HepG2 (cell line): ENCODE measurements at regions not wholly inside any gene's neighbourhood (a gene's known extent, or its start where the extent isn't known, plus 50 kb on each side); places are given as distances from the start of the nearest gene placed in this dataset.

Experiments
- ATAC-seq: fragments of 200-7000 bp; cut with Tn5 transposase; 3 replicates; pipeline ENCODE4 v1.9.1; 2020; ENCODE audit warnings: mild to moderate bottlenecking, moderate library complexity
- BruUV-seq: library from RNA; stranded (reverse); fragments of 400-500 nt; replicated peaks from 2 replicates; lab custom pipeline; 2021; lab: Mats Ljungman, UMichigan
- CTCF ChIA-PET: fragments of 300-600 bp; formaldehyde crosslinking; extraction: SDS; loops from one replicate; lab custom pipeline; 2021; ENCODE audit warnings: low total read pairs, inconsistent platforms, low intra/inter-chr PET ratio; lab: Yijun Ruan, JAX
- POLR2A ChIA-PET: fragments of 350-600 bp; sonication (Branson Sonifier 250); formaldehyde crosslinking; loops from one replicate; lab custom pipeline; 2020; ENCODE audit warnings: antibody characterized with exemption, inconsistent platforms; lab: Yijun Ruan, JAX
- DNase-seq: peaks from one replicate; pipeline ENCODE4 v3.0.0-alpha.2; 2015; ENCODE audit warnings: low spot score
- FAIRE-seq: peaks from 3 replicates; lab custom pipeline; 2011; peaks lifted over from hg19 to GRCh38; lab: Jason Lieb, UNC
- H2AFZ ChIP-seq: one replicate; pipeline ENCODE4 v1.6.1; 2011; ENCODE audit warnings: low read length, inconsistent platforms
- H3K27ac ChIP-seq: fragments of 300-600 bp; 3 replicates; pipeline ENCODE4 v1.8.0; 2011; ENCODE audit warnings: mixed run types, mild to moderate bottlenecking, mixed read lengths, low read length, inconsistent platforms; ENCODE audit not compliant: insufficient read depth; ENCODE audit errors: extremely low read length
- H3K27me3 ChIP-seq, 2 experiments: fragments of 200-600 bp in 1 of 2; 2 replicates in 1 of 2; 3 replicates in 1 of 2; pipeline versions ENCODE4 v1.6.0 to v1.8.0; 2011; ENCODE audit warnings: low read length in 2 of 2, mild to moderate bottlenecking in 2 of 2, moderate library complexity in 2 of 2, inconsistent platforms in 1 of 2; ENCODE audit not compliant: insufficient read depth in 2 of 2, control insufficient read depth in 1 of 2
- H3K36me3 ChIP-seq, 2 experiments: fragments of 200-600 bp in 1 of 2; replicated peaks in 1 of 2; 2 replicates in 1 of 2; 3 replicates in 1 of 2; pipeline versions ENCODE4 v1.5.1 to v1.8.0; 2011; ENCODE audit warnings: low read length in 2 of 2, inconsistent platforms in 1 of 2; ENCODE audit not compliant: insufficient read depth in 2 of 2, control insufficient read depth in 1 of 2
- H3K4me1 ChIP-seq: 2 replicates; pipeline ENCODE4 v1.5.1; 2012; ENCODE audit warnings: low read length, inconsistent platforms; ENCODE audit not compliant: insufficient read depth
- H3K4me2 ChIP-seq: 2 replicates; pipeline ENCODE4 v1.6.0; 2011; ENCODE audit warnings: low read depth, low read length, inconsistent platforms
- H3K4me3 ChIP-seq, 3 experiments: fragments of 200-600 bp in 1 of 3; sonication (generic), shearing (Covaris generic) in 1 of 3; replicated peaks in 1 of 3; 2 replicates each; pipeline ENCODE4 v1.5.1; 2011 to 2016; ENCODE audit warnings: low read length in 3 of 3, inconsistent platforms in 2 of 3, low read depth in 2 of 3, mild to moderate bottlenecking in 2 of 3, control low read depth in 1 of 3, mixed read lengths in 1 of 3; ENCODE audit not compliant: insufficient read depth in 1 of 3
- H3K79me2 ChIP-seq: one replicate; pipeline ENCODE4 v1.6.1; 2011; ENCODE audit warnings: low read length, inconsistent platforms; ENCODE audit not compliant: insufficient read depth
- H3K9ac ChIP-seq: 2 replicates; pipeline ENCODE4 v1.6.0; 2011; ENCODE audit warnings: mild to moderate bottlenecking, low read depth, low read length, inconsistent platforms; ENCODE audit not compliant: insufficient read depth
- H3K9me3 ChIP-seq: 2 replicates; pipeline ENCODE4 v1.5.1; 2012; ENCODE audit warnings: mild to moderate bottlenecking, low read length
- H4K20me1 ChIP-seq: 2 replicates; pipeline ENCODE4 v1.6.0; 2011; ENCODE audit warnings: inconsistent platforms, mild to moderate bottlenecking, low read length, moderate library complexity; ENCODE audit not compliant: insufficient read depth
- CBX5 ChIP-seq: sonication (generic); formaldehyde crosslinking; IDR thresholded peaks from 2 replicates; pipeline ENCODE4 v1.4.0; 2020; ENCODE audit warnings: missing genetic modification reagents, borderline replicate concordance
- CHD4 ChIP-seq: fragments of 200-600 bp; sonication (generic); IDR thresholded peaks from 2 replicates; pipeline ENCODE4 v1.7.0; 2017; ENCODE audit warnings: mild to moderate bottlenecking, low read length, borderline replicate concordance
- FIP1L1 ChIP-seq: fragments of 200-400 bp; formaldehyde crosslinking; IDR thresholded peaks from 2 replicates; pipeline ENCODE4 v1.6.1; 2018; ENCODE audit warnings: low read depth, mild to moderate bottlenecking, low read length, moderate library complexity, borderline replicate concordance; ENCODE audit not compliant: insufficient read depth
- HNRNPH1 ChIP-seq: fragments of 200-400 bp; formaldehyde crosslinking; optimal IDR thresholded peaks from 2 replicates; pipeline ENCODE3; 2017; ENCODE audit warnings: mild to moderate bottlenecking, low read depth, low read length
- IRF9 ChIP-seq: sonication (generic); formaldehyde crosslinking; IDR thresholded peaks from 2 replicates; pipeline ENCODE4 v1.8.0; 2022; ENCODE audit warnings: missing genetic modification reagents, mild to moderate bottlenecking, borderline replicate concordance
- PHF8 ChIP-seq: sonication (generic); formaldehyde crosslinking; IDR thresholded peaks from 2 replicates; pipeline ENCODE4 v1.5.0; 2020; ENCODE audit warnings: missing genetic modification reagents
- REPIN1 ChIP-seq: sonication (generic); formaldehyde crosslinking; IDR thresholded peaks from 2 replicates; pipeline ENCODE4 v1.8.0; 2022; ENCODE audit warnings: missing genetic modification reagents, low read depth, mild to moderate bottlenecking, borderline replicate concordance
- RXRA ChIP-seq: sonication (generic); formaldehyde crosslinking; IDR thresholded peaks from 2 replicates; pipeline ENCODE4 v1.5.1; 2020; ENCODE audit warnings: missing genetic modification reagents
- TBL1XR1 ChIP-seq: fragments of 150-350 bp; IDR thresholded peaks from 2 replicates; pipeline ENCODE4 v1.6.1; 2014; ENCODE audit warnings: borderline replicate concordance, low read length; ENCODE audit not compliant: partially characterized antibody
- ZBTB37 ChIP-seq: sonication (generic); formaldehyde crosslinking; IDR thresholded peaks from 2 replicates; pipeline ENCODE4 v1.4.0; 2020; ENCODE audit warnings: mild to moderate bottlenecking, missing genetic modification reagents
- ZBTB46 ChIP-seq: sonication (generic); formaldehyde crosslinking; IDR thresholded peaks from 2 replicates; pipeline ENCODE4 v1.4.0; 2020; ENCODE audit warnings: mild to moderate bottlenecking, missing genetic modification reagents, borderline replicate concordance
- ZC3H4 ChIP-seq: sonication (generic); formaldehyde crosslinking; IDR thresholded peaks from 2 replicates; pipeline ENCODE4 v1.4.0; 2020; ENCODE audit warnings: missing genetic modification reagents, borderline replicate concordance
- ZNF232 ChIP-seq: sonication (generic); formaldehyde crosslinking; IDR thresholded peaks from 2 replicates; pipeline ENCODE4 v1.4.0; 2020; ENCODE audit warnings: missing genetic modification reagents, borderline replicate concordance
- ZNF546 ChIP-seq: sonication (generic); formaldehyde crosslinking; conservative IDR thresholded peaks from 2 replicates; pipeline ENCODE4 v1.8.1; 2023; ENCODE audit warnings: mild to moderate bottlenecking, missing genetic modification reagents
- ZNF644 ChIP-seq: IDR thresholded peaks from 2 replicates; pipeline ENCODE4 v1.6.1; 2016; ENCODE audit warnings: low read depth
- ZNF747 ChIP-seq: sonication (generic); formaldehyde crosslinking; IDR thresholded peaks from 2 replicates; pipeline ENCODE4 v1.8.1; 2023; ENCODE audit warnings: missing genetic modification reagents, mild to moderate bottlenecking, borderline replicate concordance
- WGBS: methylation state at CpG from one replicate; pipeline ENCODE4 v1.1.6; 2017; ENCODE audit warnings: low lambda C conversion rate; 5-methylcytosine and 5-hydroxymethylcytosine counted together
- in situ Hi-C: cut with HindIII; loops from 2 replicates; pipeline ENCODE4 v1.10.0; 2017; ENCODE audit warnings: low pct_unique_long_range_greater_than_20kb; ENCODE audit not compliant: extremely low pct_ligation_motif_present
- intact Hi-C: fragments of 100-400 bp; cut with micrococcal nuclease; formaldehyde crosslinking; loops from one replicate; pipeline ENCODE4 v1.10.0; 2022; ENCODE audit not compliant: unreplicated experiment
- TF ChIP-seq, protein P1 (sequence below), 2 experiments: IDR thresholded peaks; 2 replicates each; pipeline ENCODE4 v1.6.1; 2011 to 2012; ENCODE audit warnings: low read length in 2 of 2, borderline replicate concordance in 1 of 2, low read depth in 1 of 2, mild to moderate bottlenecking in 1 of 2, moderate library complexity in 1 of 2

DNA sequence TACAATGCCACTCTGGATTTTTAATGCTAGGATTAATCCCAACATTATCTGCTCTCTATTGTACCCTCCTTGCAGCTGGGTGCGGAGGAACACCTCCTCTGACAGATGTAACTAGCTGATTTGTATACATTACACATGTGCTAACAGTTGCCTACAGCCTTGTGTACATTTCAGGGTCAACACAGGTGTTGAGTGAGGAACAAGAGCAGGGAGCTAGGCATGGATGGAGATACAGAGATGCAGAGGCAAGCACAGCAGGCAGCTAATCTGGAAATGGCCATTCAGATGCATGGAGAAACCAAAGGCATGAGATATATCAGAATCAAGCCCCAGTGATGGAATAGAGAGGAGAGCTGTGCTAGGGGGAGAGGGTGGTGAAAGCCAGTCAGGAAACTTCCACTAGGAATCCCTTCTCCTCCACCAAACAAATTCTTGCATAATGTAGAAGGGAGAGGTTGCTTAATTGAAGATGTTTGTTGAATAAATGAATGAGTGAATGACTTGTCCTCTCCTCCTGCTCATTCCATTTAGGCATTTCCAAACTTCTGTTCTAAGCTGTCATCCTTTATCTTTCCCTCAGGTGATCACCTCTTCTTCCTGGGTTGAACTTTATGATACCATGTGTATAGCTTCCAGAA is 313.2 kb downstream of the ATP23 start:
- FAIRE-seq (no peak), DNase-seq (no peak), ATAC-seq (no peak)
- ChIA-PET CTCF (no interaction called here), POLR2A (no interaction called here)
- no peak overlapping the region for H2AFZ ChIP-seq
- no peak overlapping the region for H3K4me2 ChIP-seq
- in situ Hi-C loops = no loop called here
- WGBS = 0% methylated on average over 1 of the region's 1 CpG
- no peak overlapping the region for H3K4me3 ChIP-seq
- intact Hi-C loops = no loop called here
- no peaks in the 10 kb centered on the region for H3K9me3 ChIP-seq
- H3K79me2 ChIP-seq = no peaks in the 10 kb centered on the region
- H3K36me3 ChIP-seq = no peaks in the 10 kb centered on the region
- H3K27ac ChIP-seq = no peak overlapping the region
- no peaks in the 10 kb centered on the region for H4K20me1 ChIP-seq
- 0 out of 5 replicates have a peak, but pooled peaks cover 0 to 1% of the 10 kb centered on the region in 2 experiments for H3K27me3 ChIP-seq
- H3K9ac ChIP-seq = no peak overlapping the region
- no TSS peak for BruUV-seq
- no peaks in the 10 kb centered on the region for H3K4me1 ChIP-seq
- TF ChIP-seq ZBTB37 (CRISPR knock-in tag) (no peak), ZC3H4 (no peak), ZNF546 (CRISPR knock-in tag) (no peak), RXRA (CRISPR knock-in tag) (no peak), ZNF644 (no peak), ZBTB46 (CRISPR knock-in tag) (no peak), IRF9 (no peak), TBL1XR1 (no peak), HNRNPH1 (no peak), CHD4 (no peak), ZNF747 (CRISPR knock-in tag) (no peak), REPIN1 (CRISPR knock-in tag) (no peak), FIP1L1 (no peak), ZNF232 (no peak), PHF8 (CRISPR knock-in tag) (no peak), CBX5 (CRISPR knock-in tag) (no peak)
- TF ChIP-seq, protein P1, sequence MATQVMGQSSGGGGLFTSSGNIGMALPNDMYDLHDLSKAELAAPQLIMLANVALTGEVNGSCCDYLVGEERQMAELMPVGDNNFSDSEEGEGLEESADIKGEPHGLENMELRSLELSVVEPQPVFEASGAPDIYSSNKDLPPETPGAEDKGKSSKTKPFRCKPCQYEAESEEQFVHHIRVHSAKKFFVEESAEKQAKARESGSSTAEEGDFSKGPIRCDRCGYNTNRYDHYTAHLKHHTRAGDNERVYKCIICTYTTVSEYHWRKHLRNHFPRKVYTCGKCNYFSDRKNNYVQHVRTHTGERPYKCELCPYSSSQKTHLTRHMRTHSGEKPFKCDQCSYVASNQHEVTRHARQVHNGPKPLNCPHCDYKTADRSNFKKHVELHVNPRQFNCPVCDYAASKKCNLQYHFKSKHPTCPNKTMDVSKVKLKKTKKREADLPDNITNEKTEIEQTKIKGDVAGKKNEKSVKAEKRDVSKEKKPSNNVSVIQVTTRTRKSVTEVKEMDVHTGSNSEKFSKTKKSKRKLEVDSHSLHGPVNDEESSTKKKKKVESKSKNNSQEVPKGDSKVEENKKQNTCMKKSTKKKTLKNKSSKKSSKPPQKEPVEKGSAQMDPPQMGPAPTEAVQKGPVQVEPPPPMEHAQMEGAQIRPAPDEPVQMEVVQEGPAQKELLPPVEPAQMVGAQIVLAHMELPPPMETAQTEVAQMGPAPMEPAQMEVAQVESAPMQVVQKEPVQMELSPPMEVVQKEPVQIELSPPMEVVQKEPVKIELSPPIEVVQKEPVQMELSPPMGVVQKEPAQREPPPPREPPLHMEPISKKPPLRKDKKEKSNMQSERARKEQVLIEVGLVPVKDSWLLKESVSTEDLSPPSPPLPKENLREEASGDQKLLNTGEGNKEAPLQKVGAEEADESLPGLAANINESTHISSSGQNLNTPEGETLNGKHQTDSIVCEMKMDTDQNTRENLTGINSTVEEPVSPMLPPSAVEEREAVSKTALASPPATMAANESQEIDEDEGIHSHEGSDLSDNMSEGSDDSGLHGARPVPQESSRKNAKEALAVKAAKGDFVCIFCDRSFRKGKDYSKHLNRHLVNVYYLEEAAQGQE (IDR thresholded peaks at IDR 0.05; ENCODE audit: borderline replicate concordance in 1 of 2, low read depth in 1 of 2, low read length in 2 of 2) = no peak
